GM06990 (cell line): ENCODE measurements at regions not wholly inside any gene's neighbourhood (a gene's known extent, or its start where the extent isn't known, plus 50 kb on each side); places are given as distances from the start of the nearest gene placed in this dataset.

Experiments used
- DNase-seq: peaks from one replicate; pipeline ENCODE4 v3.0.0-alpha.2; 2011; ENCODE audit not compliant: insufficient read length; ENCODE audit errors: extremely low read depth
- H3K27me3 ChIP-seq: replicated peaks from 2 replicates; pipeline ENCODE4 v1.6.0; 2011; ENCODE audit warnings: low read length; ENCODE audit not compliant: control insufficient read depth, insufficient read depth
- H3K36me3 ChIP-seq: 2 replicates; pipeline ENCODE4 v1.5.1; 2011; ENCODE audit warnings: low read length; ENCODE audit not compliant: control insufficient read depth, insufficient read depth
- H3K4me3 ChIP-seq: replicated peaks from 2 replicates; pipeline ENCODE4 v1.5.1; 2011; ENCODE audit warnings: low read depth, mild to moderate bottlenecking, control low read depth, low read length
- CTCF ChIP-seq: IDR thresholded peaks from 2 replicates; pipeline ENCODE4 v1.5.1; 2011; ENCODE audit warnings: low read length, control low read depth, mild to moderate bottlenecking, inconsistent platforms; ENCODE audit not compliant: insufficient read depth, poor library complexity, severe bottlenecking

DNA sequence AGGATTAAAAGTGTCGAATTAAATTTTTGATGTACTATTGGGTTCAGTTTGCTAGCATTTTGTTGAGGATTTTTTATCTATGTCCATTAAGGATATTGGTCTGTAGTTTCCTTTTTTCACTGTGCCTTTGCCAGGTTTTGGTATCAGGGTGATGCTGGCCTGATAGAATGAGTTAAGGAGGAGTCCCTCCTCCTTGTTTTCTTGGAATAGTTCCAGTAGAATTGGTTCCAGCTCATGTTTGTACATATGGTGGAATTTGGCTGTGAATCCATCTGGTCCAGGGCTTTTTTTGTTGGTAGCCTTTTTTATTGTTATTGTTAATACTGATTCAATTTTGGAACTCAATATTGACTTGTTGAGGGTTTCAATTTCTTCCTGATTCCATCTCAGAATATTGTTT lies 141.8 kb downstream of the SIM1 start:
- Histone ChIP-seq H3K27me3 (no peaks in the 10 kb centered on the region), H3K4me3 (no peak overlapping the region), H3K36me3 (no peaks in the 10 kb centered on the region)
- TF ChIP-seq CTCF: no peak
- DNase-seq: no peak

GRCh38 chr6:100320686-100321085 lies 144.0 kb downstream of the SIM1 start:
- H3K4me3 ChIP-seq: no peak overlapping the region
- H3K36me3 ChIP-seq: no peaks in the 10 kb centered on the region
- H3K27me3 ChIP-seq: no peaks in the 10 kb centered on the region
- no peak for DNase-seq
- no peak for TF ChIP-seq CTCF

DNA sequence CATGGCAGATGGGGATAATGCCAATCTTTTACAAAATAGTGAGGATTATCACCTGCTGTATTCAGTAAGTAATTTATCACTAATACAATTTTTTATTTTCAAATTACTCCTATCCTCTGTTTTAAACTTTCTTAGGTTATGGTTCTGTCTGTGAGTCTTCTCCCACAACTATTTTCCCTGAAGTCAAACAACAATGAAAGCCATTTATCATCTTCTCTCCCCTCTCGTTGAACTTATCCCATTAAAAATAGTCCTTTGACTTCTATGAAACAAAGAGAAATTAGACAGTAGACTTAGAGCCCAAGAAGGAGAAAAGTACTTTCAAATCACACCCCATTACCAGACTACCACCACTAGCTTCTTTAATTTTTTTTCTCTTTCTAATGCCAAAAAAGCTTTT lies 147.7 kb downstream of the SIM1 start:
- H3K4me3 ChIP-seq: no peak overlapping the region
- H3K27me3 ChIP-seq: no peaks in the 10 kb centered on the region

DNA sequence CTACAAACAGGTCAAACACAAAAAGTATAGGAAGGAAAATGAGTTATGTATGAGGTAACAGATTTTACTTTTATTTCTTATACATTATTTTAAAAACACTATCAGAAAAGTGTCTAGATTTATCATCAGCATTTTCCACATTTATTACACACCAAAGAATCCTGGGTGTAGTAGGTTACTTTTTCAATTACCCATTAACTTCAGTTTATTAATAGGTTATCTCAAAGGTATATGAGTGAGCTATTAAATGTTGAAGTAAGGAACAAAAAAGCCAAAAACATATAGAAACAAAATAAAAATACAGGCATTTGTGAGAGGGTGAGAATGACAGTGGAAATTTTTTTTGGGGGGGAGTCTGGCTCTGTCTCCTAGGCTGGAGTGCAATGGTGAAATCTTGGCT lies 150.5 kb downstream of the SIM1 start:
- no peaks in the 10 kb centered on the region for H3K27me3 ChIP-seq
- H3K36me3 ChIP-seq: no peaks in the 10 kb centered on the region
- H3K4me3 ChIP-seq: no peak overlapping the region
- TF ChIP-seq CTCF: no peak
- DNase-seq: no peak

More for the DNA sequence above, 147.7 kb downstream of the SIM1 start:
- H3K36me3 ChIP-seq: no peaks in the 10 kb centered on the region
- no peak for DNase-seq
- TF ChIP-seq CTCF: no peak

- DNase-seq: no peak
- no peaks in the 10 kb centered on the region for H3K36me3 ChIP-seq
- no peak overlapping the region for H3K4me3 ChIP-seq
- no peaks in the 10 kb centered on the region for H3K27me3 ChIP-seq
- no peak for TF ChIP-seq CTCF
These were observed 152.9 kb downstream of the SIM1 start for GRCh38 chr6:100311707-100312251.

GRCh38 chr6:100309174-100309573 lies 155.5 kb downstream of the SIM1 start:
- Histone ChIP-seq H3K4me3 (no peak overlapping the region), H3K36me3 (no peaks in the 10 kb centered on the region), H3K27me3 (no peaks in the 10 kb centered on the region)
- TF ChIP-seq CTCF: no peak
- DNase-seq: no peak
